Stimulated activated CD8-positive, alpha-beta memory T cell treated with anti-CD3 and anti-CD28 coated beads, Interleukin-15, amount 100 ng/mL, for 48 hours (primary cell): ENCODE measurements at regions not wholly inside any gene's neighbourhood (a gene's known extent, or its start where the extent isn't known, plus 50 kb on each side); places are given as distances from the start of the nearest gene placed in this dataset.
A peak's percentile ranks its signal among the peaks of the same experiment; 100 is the strongest.
"Not testable (repeated sequence)": the region's sequence is repeated elsewhere in the genome, so short reads cannot be mapped to it uniquely, and the experiment has no call there.

Experiments
- DNase-seq, 2 donors: peaks; one replicate each; pipeline ENCODE4 v3.0.0-alpha.2; 2020; ENCODE audit warnings: low read depth in 2 of 2

DNA sequence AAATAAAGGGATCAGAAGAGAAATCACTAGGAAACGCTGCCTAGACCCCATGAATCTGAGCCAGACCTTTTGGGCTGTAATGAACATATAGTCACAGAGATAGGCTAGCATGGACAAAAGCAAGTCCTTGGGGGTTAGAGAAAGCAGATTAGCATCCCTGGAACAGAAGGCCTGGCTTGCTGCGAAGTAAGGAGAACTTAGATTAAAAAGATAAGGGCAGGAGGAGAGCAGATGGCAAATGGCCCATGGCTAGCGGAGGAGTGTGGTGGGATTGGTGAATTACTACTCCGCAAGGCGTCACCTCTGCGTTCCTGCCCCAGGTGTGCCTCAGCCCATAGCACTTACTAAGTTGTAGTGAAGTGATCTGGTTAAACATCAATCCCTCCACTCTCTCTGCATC, 92.3 kb upstream of the ZNF438 start:
- DNase-seq: no peak

DNA sequence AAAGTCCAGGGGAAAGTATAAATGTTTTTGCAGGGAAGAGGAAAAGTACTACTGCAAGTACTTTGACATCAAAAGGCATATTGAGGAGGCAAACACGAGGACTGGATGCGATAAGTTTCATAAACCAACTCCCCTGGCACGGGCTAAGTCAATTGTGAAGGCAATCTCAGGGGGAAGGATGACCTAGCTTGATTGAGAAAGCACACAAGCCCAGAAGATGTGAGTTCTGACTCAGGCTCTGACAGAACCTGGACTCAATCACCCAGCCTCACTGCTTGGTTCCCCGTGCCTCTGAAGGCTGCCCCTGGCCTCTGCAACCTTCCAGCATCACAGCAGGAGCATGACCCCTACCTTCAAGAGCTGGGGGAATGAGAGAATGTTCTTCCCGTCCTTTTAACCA, 93.2 kb upstream of the ZNF438 start:
- DNase-seq: no peak

DNA sequence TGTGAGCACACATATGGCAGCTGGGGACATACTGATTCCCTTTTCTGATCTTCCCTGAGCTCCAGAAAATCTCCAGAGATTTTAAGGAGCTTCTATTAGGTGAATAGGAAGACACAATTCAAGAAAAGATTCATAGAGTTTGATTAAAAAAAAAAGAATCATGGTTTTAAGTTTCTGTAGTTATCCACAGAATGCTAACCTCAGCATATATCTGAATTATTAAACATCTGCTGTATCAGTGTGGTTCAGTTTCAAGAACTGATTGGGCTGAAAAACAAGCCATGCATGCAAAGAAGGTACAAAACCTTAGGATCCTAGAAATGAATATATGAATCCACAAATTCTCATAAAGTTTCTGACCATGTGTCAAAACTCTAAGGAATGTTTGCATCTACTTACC, 94.1 kb upstream of the ZNF438 start:
- no peak for DNase-seq

DNA sequence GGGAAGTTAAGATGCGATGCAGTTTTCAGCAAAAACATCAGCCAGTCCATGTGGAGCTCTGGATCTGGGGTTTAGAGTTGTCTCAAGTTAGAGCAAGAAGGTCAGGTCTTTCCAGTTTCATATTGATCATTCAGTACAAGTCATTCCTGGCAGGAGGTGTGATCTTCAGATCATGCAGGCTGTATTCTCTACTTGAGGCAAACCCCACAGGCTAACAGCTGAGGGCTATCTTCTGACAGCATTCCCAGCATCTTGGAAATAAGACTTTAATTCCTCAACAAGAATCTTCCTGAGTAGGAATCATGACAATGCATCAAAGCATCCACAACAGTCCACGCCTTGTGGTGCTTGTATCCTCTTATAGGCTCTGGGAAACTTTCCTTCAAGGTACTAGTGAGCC, 94.9 kb upstream of the ZNF438 start:
- DNase-seq: no peak

DNA sequence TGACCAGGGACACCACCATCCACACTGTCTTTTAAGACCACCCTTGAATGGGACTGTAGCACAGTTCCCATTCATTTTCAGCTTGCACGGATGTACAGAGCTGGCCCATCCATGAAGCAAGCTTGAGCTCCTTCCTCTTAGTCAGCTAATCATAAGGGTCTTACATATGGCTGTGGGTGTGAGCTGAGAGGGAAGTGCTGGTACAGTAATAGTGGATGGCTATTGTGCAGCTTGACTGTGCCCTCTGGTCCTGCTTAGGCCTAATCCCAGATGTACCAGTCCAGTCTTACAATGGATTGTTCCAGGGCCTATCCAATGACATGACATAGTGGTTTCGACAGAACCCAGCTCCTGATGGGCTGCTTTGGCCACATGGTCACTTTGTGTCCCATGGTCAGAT, 96.9 kb upstream of the ZNF438 start:
- no peak for DNase-seq

DNA sequence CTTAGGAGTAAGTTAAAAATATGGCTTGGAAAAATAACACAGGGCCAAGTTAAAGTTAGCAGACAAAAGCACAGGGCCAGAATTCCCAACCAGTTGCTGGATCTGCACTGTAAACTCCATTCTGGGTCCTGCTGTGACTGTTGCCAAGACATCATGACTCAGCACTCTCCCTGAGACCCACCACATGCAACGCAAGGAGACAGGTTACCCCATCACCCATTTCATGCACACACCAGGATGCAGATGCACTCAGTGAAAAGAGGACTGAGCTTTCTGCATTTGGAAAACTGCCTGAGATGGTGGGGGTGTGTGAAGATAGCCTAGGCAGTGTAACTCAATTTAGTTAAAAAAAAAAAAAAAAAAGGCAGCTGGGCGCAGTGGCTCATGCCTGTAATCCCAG, 97.6 kb upstream of the ZNF438 start:
- DNase-seq: no peak

DNA sequence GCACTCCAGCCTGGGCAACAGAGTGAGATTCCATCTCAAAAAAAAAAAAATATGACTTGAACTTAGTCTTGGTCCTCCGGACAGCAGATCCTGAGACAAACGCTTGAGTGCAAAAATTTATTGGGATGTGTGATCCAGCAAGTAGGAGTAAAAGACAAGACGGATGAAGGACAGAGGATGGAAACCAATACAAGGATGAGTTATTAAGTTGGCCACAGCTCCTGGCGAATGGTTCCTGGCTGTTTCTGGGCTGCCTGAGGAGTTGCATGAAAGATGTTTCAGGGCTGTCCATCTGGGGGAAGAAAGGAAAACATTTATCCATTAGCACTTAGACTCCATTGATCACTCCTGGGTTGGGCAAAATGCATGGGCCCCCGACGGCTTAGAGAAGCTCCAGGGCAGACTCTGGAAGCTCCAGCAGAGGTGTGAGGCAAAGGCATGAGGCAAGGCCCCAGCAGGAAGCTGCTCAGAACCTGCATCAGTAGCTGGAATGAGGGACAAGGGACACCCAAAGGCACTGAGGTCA, 98.3 kb upstream of the ZNF438 start:
- DNase-seq: no peak

DNA sequence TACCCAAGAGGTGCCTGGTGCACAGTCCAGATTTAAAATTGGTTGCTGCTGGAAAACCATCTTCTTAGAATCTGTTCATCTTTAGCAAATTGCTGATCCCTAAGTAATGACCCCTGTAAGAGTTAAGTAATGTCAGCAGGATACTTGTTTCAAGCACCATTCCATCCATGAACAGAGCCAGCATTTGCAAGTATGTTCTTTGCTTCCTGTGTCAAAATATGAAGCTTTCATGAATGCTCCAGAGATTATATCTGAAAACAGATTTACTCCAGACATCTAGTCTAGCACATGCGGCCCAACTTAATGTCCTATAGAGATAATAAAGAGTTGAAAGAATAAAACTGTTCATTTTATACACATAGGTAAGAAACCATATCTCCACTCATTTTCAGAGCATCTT, 98.7 kb upstream of the ZNF438 start:
- no peak for DNase-seq

DNA sequence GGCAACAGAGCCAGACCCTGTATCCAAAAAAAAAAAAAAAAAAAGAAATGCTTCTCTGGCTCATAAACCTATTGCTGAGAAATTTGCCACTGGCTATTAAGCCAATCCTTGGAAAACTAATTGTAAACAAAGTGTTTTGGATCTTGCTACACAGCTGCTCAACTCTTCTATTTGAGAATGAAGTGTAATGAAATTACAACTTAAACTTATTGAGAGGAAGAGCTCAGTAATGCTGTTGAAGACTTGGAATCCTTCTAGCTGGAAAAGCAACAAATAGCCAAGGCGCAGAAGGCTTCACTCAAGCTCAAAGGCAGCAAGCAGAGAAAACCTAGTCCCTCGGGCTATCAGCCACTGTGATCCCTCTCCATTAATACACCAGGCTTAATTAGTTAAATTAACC, 99.6 kb upstream of the ZNF438 start:
- DNase-seq: no peak

DNA sequence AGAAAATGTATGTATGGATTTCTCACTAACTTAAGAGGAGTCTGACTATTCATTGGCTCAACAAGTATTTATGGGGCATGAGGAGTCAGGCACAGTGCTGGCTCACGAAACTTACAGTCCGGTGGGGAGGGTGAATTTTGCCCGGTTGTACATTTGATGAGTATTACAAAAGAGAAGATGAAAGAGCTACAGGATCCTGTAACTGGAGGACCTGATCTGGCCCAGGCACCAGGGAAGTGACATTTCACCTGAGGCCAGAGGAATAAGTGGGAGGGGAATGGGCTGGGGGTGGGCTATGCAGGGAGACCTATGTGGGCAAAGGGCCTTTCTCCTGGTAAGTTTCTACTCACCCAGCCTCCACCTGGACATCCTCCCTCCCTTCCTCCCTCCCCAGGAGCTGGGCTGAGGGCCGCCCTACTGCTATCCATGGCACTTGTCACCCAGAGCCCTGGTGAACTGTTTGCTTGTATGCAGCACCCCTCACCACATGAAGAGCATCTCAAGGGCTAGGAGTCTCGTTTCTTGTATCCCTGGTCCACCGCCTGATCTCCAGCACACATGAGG, 101.1 kb upstream of the ZNF438 start:
- no peak for DNase-seq

DNA sequence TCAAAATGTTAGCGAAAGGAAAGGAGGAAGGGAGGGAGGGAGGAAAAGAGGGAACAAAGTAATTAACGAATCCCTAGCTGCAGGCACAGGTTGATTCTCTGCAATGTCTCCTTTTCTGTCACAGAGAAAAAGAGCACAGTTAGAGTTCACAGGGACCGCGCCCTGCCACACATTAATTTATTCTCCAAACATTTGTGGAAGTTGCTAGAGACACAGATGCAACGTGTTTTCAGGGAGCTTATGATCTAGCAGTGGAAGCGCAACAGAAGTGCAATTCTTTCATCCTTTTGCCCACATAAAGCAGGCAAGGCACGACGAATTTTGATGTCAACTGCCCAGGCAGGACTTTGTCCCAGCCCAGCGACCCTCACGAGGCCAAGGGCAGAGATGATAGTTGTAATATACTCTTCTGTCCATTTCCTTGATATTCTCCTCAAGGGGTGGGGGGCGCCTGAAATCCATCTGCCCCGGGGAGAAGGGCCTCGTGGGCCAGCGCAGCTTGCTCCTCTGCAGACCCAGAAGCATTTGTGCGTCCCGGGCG, 101.7 kb upstream of the ZNF438 start:
- no peak for DNase-seq

DNA sequence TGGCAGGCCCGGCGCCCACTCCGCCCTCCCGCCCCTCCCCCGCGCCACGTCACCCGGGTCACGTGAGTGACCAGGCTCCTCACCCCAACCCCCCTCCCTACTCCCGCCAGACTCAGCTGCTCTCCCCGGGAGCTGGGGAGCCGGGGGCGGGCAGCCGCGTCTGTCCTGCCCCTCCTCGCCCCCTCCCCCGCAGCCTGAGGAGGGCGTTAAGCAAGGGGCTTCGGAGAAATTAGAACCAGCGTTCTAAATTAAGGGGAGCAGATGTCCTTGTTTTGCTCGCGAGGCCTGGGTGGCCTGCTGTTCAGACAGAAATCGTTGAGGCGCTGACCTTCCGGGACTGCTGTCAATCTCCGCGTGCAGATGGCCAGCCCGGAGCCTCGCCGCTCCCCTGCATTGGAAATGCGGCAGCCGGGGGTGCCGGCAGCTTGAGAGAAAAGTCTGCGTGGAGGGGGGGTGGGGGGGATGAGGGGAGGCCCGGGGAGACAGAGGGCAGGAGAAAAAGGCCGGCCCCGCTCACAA, 102.2 kb upstream of the ZNF438 start:
- peak; percentile 42 to 52 for DNase-seq

DNA sequence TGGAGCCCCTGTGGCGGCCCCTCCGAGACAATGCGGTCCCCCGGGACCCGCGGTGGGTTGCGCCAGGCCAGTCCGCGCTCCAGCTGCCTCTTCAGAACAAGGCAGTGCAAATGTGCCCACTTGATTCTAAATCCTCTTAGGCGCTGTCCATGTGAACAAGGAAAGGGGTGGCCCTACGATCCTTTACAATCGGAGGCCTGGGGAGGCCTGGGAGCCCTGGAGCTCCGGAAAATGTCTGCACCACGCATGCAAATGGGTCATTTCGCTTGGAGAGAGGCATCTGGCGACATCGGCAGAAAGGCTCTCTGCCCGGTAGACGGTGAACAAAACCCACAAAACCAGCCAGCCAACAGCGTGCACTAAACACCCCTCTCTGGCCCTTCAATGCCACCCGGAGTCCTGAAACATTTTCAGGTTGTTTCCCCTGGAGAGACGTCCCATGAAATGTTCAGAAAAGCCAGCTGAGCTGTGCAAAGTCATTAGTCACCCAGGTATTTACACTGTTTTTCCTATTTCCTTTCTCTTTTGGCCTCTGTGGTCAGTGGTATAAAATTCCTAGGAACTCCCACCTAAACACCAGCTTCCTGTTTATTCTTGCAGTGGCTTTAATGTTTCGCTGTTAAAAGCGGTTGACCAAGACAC, 102.8 kb upstream of the ZNF438 start:
- DNase-seq: no peak

DNA sequence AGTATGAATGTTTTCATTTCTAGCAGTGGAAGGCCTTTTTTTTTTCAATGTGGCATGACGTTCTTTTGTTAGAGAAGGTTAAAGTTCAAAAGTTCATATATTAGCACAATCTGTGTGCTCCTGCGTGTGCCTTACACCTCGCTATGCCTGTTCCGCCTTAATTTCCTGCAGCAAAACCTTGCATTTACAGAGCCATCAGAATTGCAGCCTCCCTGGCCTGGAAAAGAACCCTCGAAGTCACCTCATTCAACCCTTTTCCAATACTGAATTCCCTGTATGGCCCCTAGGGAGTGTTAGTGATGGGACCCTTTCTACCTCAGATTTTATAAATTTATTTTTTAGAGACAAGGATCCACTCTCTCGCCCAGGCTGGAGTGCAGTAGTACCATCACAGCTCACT, 103.5 kb upstream of the ZNF438 start:
- no peak for DNase-seq

DNA sequence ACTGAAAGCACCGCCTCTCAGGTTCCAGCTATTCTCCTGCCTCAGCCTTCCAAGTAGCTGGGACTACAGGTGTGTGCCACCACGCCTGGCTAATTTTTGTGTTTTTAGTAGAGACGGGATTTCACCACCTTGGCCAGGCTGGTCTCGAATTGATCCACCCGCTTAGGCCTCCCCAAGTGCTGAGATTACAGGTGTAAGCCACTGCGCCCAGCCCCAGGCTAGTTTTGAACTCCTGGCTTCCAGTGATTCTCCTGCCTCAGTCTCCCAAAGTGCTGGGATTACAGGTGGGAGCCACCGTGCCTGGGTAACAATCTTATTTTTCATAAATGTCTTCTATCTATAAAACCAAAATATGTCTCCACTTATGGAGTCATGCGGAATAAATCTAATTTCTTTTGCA, 104.1 kb upstream of the ZNF438 start:
- DNase-seq: not testable (repeated sequence)

DNA sequence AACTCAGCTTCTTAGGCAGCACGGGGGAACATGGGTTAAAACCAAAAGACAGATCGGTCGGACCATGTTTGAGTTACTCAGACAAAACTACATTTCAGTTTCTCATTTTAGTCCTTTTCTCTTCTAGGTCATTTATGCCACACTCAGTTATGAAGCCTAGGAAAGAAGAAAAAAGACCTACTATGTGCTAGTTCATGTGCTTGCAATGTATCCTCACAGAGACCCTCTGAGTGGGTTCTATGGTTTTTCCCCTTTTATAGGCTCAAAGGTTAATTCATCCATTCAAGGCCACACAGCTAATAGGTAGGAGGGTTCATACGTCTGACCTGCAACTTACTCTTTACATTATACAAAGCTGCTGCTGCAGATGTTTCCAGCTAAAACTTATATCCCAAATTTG, 104.7 kb upstream of the ZNF438 start:
- DNase-seq: no peak

DNA sequence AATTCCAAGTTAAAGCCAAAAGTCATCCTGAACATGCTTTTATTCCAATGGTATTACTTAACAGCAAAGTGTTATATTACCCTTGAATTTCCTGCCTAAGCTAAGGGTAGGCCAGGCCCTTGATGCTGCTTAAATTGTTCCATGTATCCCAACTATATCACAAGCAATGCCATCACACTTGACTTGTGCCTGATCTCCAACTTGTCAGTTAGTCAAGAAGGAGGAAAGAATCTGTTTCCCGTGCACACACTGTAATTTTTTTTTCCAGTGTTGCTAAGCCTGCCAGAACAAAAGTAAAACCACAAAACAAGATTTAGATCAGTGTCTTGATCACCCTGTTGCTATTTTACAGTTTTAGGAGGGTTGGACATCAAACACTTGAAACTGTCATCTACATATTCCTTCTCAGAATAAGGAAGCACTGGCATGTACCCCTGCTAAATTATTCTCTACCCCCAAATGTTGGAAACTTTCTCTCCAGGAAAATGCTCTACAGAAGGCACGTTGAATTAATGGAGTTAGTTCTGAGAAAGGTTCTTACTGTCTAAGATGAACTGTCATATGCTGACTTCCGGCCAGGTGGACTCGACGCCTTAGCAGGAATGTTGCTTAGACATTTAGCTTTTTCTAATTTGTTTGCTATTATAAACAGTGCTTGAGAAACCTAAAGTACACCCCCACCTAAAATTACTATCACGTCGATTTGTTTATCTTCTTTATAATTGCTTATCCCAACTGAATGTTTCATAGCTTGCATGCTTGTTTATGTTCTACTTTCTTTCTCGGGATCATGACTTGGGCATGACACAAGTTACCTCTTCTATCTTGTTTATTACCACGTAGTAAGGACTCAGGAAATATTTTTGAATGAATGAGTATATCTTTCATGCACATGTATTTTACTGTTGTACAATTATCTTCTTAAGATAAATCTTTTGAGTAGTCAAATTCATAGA, 105.5 kb upstream of the ZNF438 start:
- no peak for DNase-seq

DNA sequence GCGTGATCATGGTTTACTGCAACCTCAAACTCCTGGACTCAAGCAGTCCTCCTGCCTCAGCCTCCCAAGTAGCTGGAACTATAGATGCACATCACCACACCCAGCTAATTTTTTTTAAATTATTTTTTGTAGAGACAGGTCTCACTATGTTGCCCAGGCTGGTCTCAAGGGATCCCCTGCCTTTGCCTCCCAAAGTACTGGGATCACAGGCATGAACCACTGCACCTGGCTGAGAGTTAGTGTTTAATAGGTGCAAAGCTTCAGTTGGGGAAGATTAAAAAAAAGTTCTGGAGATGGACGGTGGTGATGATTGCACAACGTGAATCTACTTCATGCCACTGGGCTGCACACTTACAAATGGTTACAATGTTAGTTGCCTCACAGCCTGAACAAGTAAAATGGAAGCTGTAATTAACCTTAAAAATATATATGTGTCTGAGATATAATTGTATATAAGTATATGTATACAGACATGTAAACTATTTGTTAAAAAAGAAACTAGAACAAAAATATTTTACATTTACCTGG, 106.4 kb upstream of the ZNF438 start:
- DNase-seq: no peak

DNA sequence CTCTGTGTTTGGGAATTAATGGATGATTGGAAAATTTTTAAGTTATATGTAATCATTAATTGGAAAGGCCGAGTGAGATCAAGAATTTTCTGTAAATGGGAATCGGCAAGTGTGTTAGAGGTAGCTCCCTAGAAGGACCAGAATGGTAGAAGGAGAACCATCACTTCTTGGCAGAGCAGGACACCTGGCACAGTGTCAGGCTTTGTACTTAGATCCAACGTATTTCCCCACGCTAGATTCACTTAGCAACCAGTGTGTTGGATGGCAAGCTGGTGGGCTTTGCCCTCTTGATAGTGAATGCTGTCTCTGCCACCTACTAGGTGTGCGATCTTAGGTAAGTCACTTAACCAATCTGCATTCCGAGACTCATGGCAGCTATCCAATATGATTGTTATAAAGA, 107.8 kb upstream of the ZNF438 start:
- DNase-seq: no peak

DNA sequence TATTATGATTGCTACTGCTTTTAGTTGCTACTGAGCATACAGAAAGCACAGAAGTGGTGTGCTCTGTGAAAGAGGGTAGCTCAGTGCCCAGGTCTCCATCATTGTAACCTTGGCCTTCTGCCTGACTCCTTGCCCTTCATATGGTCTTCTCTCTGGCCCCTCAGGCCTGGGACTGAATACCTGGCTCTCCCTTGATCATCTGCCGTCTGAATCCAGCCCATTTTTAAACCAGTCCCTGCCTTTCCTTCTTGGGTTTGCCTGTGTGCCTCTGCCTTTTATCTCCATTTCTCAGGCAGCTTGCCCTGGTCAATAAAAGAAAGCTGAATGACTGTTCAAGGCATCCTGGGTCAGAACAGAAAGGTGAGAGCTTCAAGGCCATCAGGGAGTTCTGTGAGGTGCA, 109.1 kb upstream of the ZNF438 start:
- no peak for DNase-seq

DNA sequence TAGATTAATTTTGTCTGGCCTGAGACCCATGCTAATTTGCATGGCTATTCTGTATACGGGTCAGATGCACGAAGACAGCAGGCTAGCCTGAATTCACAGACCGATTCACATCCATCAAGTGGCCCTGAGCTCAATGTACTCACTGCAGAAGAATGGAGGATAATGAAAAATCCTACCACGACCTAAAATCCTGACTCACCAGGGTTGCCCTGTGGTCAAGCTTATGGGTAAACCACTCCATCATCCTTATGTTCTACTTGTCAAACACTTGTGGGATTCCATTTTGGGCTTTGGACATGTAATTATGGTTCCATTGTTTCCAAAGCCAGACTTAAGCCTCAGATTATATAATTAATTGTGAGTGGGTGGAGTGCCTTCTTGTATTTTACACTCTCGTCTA, 110.4 kb upstream of the ZNF438 start:
- no peak for DNase-seq

DNA sequence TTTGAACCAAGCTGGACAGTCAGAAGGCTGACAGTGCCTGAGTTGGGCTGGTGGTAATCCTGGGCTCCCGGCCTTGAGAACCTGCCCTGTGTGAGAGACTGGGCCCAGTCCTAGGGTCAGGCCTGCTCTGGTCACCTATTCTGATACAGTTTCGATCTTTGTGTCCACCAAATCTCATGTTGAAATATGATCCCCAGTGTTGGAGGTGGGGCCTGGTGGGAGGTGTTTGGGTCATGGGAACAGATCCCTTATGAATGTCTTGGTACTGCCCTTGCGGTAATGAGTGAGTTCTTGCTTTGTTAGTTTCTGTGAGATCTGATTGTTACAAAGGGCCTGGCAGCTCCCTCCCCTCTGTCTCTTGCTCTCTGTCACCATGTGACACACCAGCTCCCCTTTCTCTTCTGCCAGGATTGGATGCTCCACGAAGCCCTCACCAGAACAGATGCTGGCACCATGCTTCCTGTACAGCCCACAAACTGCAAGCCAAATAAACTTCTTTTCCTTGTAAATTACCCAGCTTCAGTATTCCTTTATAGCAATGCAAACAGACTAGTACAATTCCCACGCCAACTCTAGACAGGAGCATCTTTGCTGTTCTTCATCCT, 111.8 kb upstream of the ZNF438 start:
- no peak for DNase-seq
